NCI-H524 (cell line): ENCODE measurements at regions not wholly inside any gene's neighbourhood (a gene's known extent, or its start where the extent isn't known, plus 50 kb on each side); places are given as distances from the start of the nearest gene placed in this dataset.
A peak's percentile ranks its signal among the peaks of the same experiment; 100 is the strongest.
"Not testable (repeated sequence)": the region's sequence is repeated elsewhere in the genome, so short reads cannot be mapped to it uniquely, and the experiment has no call there.

Experiments used
- DNase-seq, 2 experiments: peaks; one replicate each; lab custom pipeline; 2025; lab: John Stamatoyannopoulos, UW

- no peak for DNase-seq
Observed at GRCh38 chr13:90654970-90655369, 692.5 kb upstream of the MIR17HG start.

DNA sequence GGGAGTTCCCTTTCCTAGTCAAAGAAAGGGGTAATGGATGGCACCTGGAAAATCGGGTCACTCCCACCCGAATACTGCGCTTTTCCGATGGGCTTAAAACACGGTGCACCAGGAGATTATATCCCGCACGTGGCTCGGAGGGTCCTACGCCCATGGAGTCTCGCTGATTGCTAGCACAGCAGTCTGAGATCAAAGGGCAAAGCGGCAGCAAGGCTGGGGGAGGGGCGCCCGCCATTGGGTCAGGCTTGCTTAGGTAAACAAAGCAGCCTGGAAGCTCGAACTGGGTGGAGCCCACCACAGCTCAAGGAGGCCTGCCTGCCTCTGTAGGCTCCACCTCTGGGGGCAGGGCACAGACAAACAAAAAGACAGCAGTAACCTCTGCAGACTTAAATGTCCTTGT lies 683.3 kb upstream of the MIR17HG start:
- not testable (repeated sequence) for DNase-seq

DNA sequence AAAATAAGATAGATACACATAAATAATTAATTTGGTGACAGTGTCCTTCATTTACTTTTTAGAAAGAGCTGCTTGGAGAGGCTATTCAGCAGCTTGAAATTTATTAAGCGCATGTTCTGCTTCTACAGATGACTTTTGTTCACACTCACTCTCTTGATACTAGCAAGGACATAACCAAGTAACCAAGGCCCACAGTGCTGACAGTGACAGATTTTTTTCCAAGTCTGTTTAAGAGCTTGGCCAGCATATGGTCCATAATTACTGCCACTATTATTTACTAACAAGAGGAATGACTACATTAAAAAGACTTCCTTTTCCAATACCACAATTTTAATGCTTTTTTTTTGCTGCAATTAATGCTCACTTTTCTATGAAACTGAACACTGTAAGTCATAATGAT lies 673.7 kb upstream of the MIR17HG start:
- DNase-seq, result peak; percentile 72 to 85

- DNase-seq, result peak in 1 of 2 experiments; percentile 18
Observed at GRCh38 chr13:90675129-90675528, 672.4 kb upstream of the MIR17HG start.

DNA sequence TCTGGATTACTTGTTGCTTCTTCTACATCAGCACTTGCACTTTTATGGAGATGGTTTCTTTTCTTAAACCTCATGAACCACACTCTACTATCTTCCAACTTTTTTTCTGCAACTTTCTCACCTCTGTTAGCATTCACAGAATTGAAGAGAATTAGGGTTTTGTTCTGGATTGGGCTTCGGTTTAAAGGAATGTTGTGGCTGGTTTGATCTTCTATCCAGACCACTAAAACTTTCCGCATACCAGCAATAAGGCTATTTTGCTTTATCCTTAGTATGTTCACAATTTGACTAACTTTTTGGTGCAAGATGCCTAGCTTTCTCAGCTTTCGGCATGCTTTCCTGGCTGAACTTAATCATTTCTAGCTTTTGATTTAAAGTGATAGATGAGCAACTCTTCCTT lies 666.7 kb upstream of the MIR17HG start:
- no peak for DNase-seq

DNA sequence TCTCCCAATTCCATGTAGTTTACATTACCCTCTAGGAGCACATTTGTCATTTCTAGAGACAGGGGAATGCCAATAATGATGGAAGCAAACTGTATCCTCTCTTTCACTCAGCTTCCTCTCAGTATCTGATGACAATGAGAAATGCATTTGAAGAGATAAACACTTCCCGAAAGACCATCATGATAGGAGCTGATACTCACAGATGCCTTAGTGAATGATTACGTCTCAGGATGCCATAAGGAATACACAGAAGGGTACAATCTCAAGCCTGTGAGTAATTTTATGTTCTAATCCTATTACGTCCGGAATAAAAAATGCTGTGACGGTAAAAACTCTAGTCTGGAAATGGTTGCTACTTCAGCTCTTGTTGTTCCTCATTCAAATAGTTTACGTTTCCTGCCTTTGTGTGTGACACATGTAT lies 663.8 kb upstream of the MIR17HG start:
- peak; percentile 18 to 73 for DNase-seq

- DNase-seq, result no peak
Observed at GRCh38 chr13:90686442-90686841, 661.0 kb upstream of the MIR17HG start.

DNA sequence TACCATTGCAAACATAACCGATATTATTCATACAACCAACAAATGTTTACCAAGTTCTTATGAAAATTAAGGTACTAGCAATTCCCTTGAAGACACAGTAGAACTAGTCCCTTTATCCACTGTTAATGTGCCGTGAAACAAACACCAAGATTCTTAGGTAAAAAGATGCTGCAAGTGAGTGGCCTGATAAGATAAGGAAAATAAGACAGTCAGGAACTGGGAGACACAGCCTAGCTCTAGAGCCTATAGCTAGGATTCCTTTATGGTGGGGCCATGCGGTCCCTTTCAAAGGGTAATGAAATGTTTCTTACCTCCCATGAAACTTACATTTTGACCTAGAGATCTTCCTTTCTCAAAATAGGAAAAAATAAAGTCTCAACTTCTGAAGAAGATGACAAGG lies 658.4 kb upstream of the MIR17HG start:
- DNase-seq, result no peak

DNA sequence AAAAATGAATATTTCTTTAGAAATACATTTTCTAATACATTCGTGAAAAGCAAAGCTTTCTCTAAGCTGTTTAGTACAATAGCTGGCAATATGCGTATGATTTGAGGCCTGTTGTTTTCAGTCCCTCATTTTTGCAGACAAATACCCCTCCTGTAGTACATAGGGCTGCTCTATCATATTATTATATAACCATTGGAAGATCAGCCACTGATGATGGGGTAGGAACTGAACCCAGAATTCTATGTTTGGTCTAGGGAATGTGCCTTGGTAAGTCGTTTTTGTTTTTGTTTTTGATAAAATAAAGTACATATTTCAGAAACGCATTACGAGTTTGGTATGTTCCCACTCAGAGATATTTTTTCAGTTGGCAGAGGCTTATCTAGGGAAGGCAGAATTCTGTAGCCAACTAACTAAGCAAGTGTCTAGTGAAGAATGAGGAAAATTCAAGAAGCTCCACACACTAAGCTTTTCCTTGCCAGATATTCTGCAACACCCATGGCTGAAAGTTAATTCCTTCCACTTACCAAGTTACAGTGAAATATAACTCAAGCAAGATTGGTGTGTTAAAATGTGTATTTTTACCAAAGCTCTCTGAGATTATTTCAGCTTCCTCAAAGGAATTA lies 656.9 kb upstream of the MIR17HG start:
- no peak for DNase-seq

DNA sequence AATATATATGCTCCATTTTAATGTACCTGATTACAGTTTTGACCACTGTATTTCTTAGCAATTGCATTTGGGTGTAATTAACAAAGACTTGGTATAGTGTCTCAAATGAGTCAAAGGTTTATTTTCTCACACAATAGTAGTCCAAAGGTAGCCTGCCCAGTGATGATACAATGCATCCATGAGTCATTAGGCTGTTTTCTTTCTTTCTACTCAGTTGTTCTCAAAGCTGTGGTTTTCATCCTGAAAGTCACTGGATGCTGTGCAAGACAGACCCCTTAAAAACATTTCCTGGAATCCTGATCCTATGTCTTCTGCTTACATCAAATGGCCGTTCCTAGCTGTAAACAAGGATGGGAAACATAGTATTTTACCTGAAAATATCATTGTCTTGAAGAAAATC lies 651.2 kb upstream of the MIR17HG start:
- no peak for DNase-seq

DNA sequence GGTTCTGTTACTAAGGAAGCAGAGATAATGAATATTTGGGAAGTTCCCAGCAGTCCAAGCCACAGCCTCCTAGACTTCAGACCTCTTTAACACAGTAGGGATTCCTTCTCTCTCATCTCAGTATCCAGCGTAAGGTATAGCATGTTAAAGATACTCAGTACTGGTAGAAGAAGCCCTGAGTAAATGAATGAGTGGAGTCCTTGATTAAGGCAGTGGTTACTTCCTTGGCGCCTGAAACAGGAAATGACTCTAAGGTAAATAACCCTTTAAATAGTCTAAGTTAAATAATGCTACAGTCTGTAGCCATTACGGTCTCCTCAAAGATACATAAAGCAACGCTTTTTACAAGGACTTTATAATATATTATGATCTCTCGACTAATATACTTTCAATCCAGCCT lies 650.8 kb upstream of the MIR17HG start:
- DNase-seq, result no peak

GRCh38 chr13:90700340-90700739 lies 647.1 kb upstream of the MIR17HG start:
- DNase-seq, result no peak

DNA sequence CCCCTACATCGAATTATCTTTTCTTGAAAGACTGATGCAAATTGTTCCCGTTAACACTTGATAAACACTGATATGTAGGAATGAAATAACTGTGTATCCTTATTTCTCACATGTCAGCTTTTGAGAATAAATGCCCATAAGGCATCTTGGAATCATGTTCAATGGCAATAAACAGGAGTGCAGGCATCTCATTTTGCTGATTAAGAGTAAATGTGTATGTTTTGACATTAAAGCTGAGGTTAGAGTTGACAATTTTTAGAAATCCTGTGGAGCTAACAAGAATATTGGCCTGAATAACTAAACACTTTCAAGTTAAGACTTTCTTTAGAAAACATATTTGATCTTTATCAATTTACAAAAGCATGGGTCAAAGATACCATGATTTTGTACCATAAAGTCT lies 646.2 kb upstream of the MIR17HG start:
- no peak for DNase-seq

DNA sequence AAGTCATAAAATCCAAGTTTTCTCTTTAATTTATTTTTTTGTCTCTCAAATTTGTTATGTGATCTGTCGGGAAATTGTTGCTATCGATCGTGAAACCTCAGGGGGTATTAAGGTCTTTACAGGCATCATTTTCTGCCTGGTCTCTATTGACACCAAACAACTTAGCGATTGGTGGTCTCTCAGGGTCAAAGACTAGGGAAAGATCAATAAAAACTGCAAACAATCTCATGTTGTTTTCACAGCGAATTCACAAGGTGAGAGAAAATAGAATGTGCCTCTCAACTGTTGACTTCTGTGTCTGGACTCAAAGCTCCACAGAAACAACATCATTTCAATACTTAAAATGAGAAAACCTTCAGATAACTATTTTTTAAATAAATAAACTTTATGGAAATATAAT lies 645.4 kb upstream of the MIR17HG start:
- DNase-seq, result no peak

DNA sequence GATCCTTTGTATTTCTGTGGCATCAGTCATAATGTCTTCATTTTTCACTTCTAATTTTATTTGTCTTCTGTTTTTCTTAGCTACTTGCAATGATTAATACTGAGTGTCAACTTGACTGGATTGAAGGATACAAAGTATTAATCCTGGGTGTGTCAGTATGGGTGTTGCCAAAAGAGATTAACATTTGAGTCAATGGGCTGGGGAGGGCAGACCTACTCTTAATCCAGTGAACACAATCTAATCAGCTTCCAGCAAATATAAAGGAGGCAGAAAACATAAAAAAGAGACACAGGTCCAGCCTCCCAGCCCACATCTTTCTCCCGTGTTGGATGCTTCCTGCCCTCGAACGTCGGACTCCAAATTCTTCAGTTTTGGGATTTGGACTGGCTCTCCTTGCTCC lies 640.9 kb upstream of the MIR17HG start:
- DNase-seq, result peak; percentile 23 to 70

GRCh38 chr13:90708128-90708527 lies 639.4 kb upstream of the MIR17HG start:
- no peak for DNase-seq

GRCh38 chr13:90709319-90709718 lies 638.2 kb upstream of the MIR17HG start:
- DNase-seq, result peak; percentile 90 to 92

GRCh38 chr13:90710164-90710759 lies 637.2 kb upstream of the MIR17HG start:
- no peak for DNase-seq

GRCh38 chr13:90713441-90714133 lies 633.9 kb upstream of the MIR17HG start:
- no peak for DNase-seq

GRCh38 chr13:90715485-90715884 lies 632.0 kb upstream of the MIR17HG start:
- no peak for DNase-seq

GRCh38 chr13:90717451-90717936 lies 630.0 kb upstream of the MIR17HG start:
- DNase-seq, result no peak

- DNase-seq, result no peak
Observed at GRCh38 chr13:90719461-90719860, 628.0 kb upstream of the MIR17HG start.

DNA sequence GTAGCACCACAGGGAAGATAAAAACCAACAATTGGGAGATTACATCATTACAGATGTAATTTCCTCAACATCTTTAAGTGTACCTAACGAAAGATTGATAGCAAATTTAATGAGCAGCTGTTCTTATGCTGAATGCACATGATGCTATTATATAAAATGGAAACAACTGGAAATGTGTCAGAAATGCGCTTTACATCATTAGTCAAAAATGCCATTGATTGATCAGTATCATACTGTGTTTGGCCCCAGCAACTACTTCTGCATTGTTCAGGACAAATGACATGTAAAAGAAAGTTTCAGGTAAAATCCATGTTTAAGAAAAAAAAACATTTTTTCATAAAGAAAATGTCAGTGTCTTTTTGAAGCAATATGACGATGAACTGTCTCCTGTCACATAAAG lies 625.5 kb upstream of the MIR17HG start:
- no peak for DNase-seq
